WTC11 (cell line): ENCODE measurements at regions not wholly inside any gene's neighbourhood (a gene's known extent, or its start where the extent isn't known, plus 50 kb on each side); places are given as distances from the start of the nearest gene placed in this dataset.

Source experiments
- ATAC-seq: fragments of 200-7000 bp; cut with Tn5 transposase; 2 replicates; pipeline ENCODE4 v1.10.0; 2021; ENCODE audit warnings: mild to moderate bottlenecking, moderate library complexity
- CTCF ChIA-PET: fragments of 300-600 bp; sonication (Branson Sonifier 250); formaldehyde crosslinking; loops from one replicate; lab custom pipeline; 2021; ENCODE audit warnings: antibody characterized with exemption; lab: Charles Lee
- POLR2A ChIA-PET: fragments of 350-600 bp; sonication (Branson Sonifier 250); formaldehyde crosslinking; loops from one replicate; lab custom pipeline; 2021; ENCODE audit warnings: antibody characterized with exemption; lab: Charles Lee
- DNase-seq: peaks from one replicate; pipeline ENCODE4 v3.0.0; 2021; ENCODE audit warnings: low spot score
- H3K27ac Mint-ChIP-seq: 2 replicates; pipeline ENCODE4 v1.8.0; 2021; ENCODE audit warnings: mixed read lengths
- H3K27me3 Mint-ChIP-seq: 2 replicates; pipeline ENCODE4 v1.8.0; 2021; ENCODE audit warnings: low read depth, mild to moderate bottlenecking, moderate library complexity, mixed read lengths
- H3K36me3 Mint-ChIP-seq: 2 replicates; pipeline ENCODE4 v1.8.0; 2021; ENCODE audit warnings: mixed read lengths
- H3K4me1 Mint-ChIP-seq: 2 replicates; pipeline ENCODE4 v1.8.0; 2022; ENCODE audit warnings: mixed read lengths
- H3K4me3 Mint-ChIP-seq: 2 replicates; pipeline ENCODE4 v1.8.0; 2021; ENCODE audit warnings: mild to moderate bottlenecking, moderate library complexity, mixed read lengths
- H3K9me3 Mint-ChIP-seq: 2 replicates; pipeline ENCODE4 v1.8.0; 2021; ENCODE audit warnings: mixed read lengths
- CBFB ChIP-seq: sonication (generic); formaldehyde crosslinking; IDR thresholded peaks from 2 replicates; pipeline ENCODE4 v1.8.1; 2022; ENCODE audit warnings: mild to moderate bottlenecking, low read depth, missing genetic modification reagents
- E2F4 ChIP-seq: sonication (generic); formaldehyde crosslinking; IDR thresholded peaks from 2 replicates; pipeline ENCODE4 v1.8.1; 2022; ENCODE audit warnings: low read depth, mild to moderate bottlenecking, moderate library complexity, missing genetic modification reagents, borderline replicate concordance
- EMX1 ChIP-seq: fragments of 250-450 bp; sonication (Bioruptor Pico); IDR thresholded peaks from 2 replicates; pipeline ENCODE4 v1.8.0; 2021; ENCODE audit warnings: mild to moderate bottlenecking
- ESRRA ChIP-seq: sonication (generic); formaldehyde crosslinking; IDR thresholded peaks from 2 replicates; pipeline ENCODE4 v1.8.1; 2022; ENCODE audit warnings: mild to moderate bottlenecking, missing genetic modification reagents, borderline replicate concordance
- FOXP1 ChIP-seq: sonication (generic); formaldehyde crosslinking; IDR thresholded peaks from 2 replicates; pipeline ENCODE4 v1.8.0; 2022; ENCODE audit warnings: missing genetic modification reagents, mild to moderate bottlenecking, moderate library complexity, borderline replicate concordance
- HMGXB4 ChIP-seq: sonication (generic); formaldehyde crosslinking; IDR thresholded peaks from 2 replicates; pipeline ENCODE4 v1.8.1; 2023; ENCODE audit warnings: mild to moderate bottlenecking, moderate library complexity, missing genetic modification reagents
- IRF1 ChIP-seq: sonication (generic); formaldehyde crosslinking; IDR thresholded peaks from 2 replicates; pipeline ENCODE4 v1.8.0; 2023; ENCODE audit warnings: missing genetic modification reagents
- MAX ChIP-seq: sonication (generic); formaldehyde crosslinking; IDR thresholded peaks from 2 replicates; pipeline ENCODE4 v1.8.0; 2022; ENCODE audit warnings: mild to moderate bottlenecking, missing genetic modification reagents
- MLX ChIP-seq: sonication (generic); formaldehyde crosslinking; IDR thresholded peaks from 2 replicates; pipeline ENCODE4 v1.8.1; 2023; ENCODE audit warnings: mild to moderate bottlenecking, missing genetic modification reagents, moderate library complexity
- NR1H2 ChIP-seq: sonication (generic); formaldehyde crosslinking; IDR thresholded peaks from 2 replicates; pipeline ENCODE4 v1.9.0; 2021; ENCODE audit warnings: mild to moderate bottlenecking, moderate library complexity, missing genetic modification reagents
- PREB ChIP-seq: sonication (generic); formaldehyde crosslinking; IDR thresholded peaks from 2 replicates; pipeline ENCODE4 v1.8.1; 2022; ENCODE audit warnings: mild to moderate bottlenecking, missing genetic modification reagents, moderate library complexity, borderline replicate concordance
- SMAD3 ChIP-seq: sonication (generic); formaldehyde crosslinking; IDR thresholded peaks from 2 replicates; pipeline ENCODE4 v1.8.0; 2022; ENCODE audit warnings: missing genetic modification reagents, mild to moderate bottlenecking, borderline replicate concordance
- TCF7 ChIP-seq: sonication (generic); formaldehyde crosslinking; IDR thresholded peaks from 2 replicates; pipeline ENCODE4 v1.8.0; 2022; ENCODE audit warnings: mild to moderate bottlenecking, low read depth, missing genetic modification reagents, moderate library complexity
- TEAD1 ChIP-seq: sonication (generic); formaldehyde crosslinking; IDR thresholded peaks from 2 replicates; pipeline ENCODE4 v1.8.0; 2022; ENCODE audit warnings: mild to moderate bottlenecking, missing genetic modification reagents
- TEAD4 ChIP-seq: sonication (generic); formaldehyde crosslinking; IDR thresholded peaks from 2 replicates; pipeline ENCODE4 v1.8.0; 2022; ENCODE audit warnings: mild to moderate bottlenecking, missing genetic modification reagents
- ZMAT4 ChIP-seq: fragments of 250-450 bp; sonication (Bioruptor Pico); IDR thresholded peaks from 2 replicates; pipeline ENCODE4 v1.9.0; 2021; ENCODE audit warnings: mild to moderate bottlenecking
- ZNF396 ChIP-seq: fragments of 250-450 bp; sonication (Bioruptor Pico); IDR thresholded peaks from 2 replicates; pipeline ENCODE4 v1.8.0; 2021; ENCODE audit warnings: mild to moderate bottlenecking, moderate library complexity, borderline replicate concordance
- ZNF425 ChIP-seq: fragments of 250-450 bp; sonication (Bioruptor Pico); conservative IDR thresholded peaks from 2 replicates; pipeline ENCODE4 v1.9.0; 2021; ENCODE audit warnings: mild to moderate bottlenecking
- ZNF512 ChIP-seq: sonication (generic); formaldehyde crosslinking; IDR thresholded peaks from 2 replicates; pipeline ENCODE4 v1.8.1; 2022; ENCODE audit warnings: missing genetic modification reagents, borderline replicate concordance

- no peak for TF ChIP-seq ZNF512 (CRISPR knock-in tag)
- TF ChIP-seq E2F4 = no peak
- no peak for TF ChIP-seq NR1H2
- no peak for TF ChIP-seq SMAD3
- no peak for TF ChIP-seq TCF7 (CRISPR knock-in tag)
- no peak for TF ChIP-seq PREB
- no peak for TF ChIP-seq ZNF425
- no peak for TF ChIP-seq ZMAT4 (CRISPR knock-in tag)
- no peak for TF ChIP-seq MLX (CRISPR knock-in tag)
- TF ChIP-seq TEAD1 (CRISPR knock-in tag) = no peak
- no peak for TF ChIP-seq MAX (CRISPR knock-in tag)
- no peak for TF ChIP-seq HMGXB4 (CRISPR knock-in tag)
- no peak for TF ChIP-seq ESRRA (CRISPR knock-in tag)
- no peak for TF ChIP-seq TEAD4 (CRISPR knock-in tag)
- no peak for TF ChIP-seq EMX1
- TF ChIP-seq, all 79 proteins: peak for 0
These were observed 117.2 kb downstream of the GASK1B start (continued) for GRCh38 chr4:158055668-158056067.

- no peak for TF ChIP-seq TEAD1 (CRISPR knock-in tag)
- TF ChIP-seq TEAD4 (CRISPR knock-in tag) = no peak
- TF ChIP-seq TCF7 (CRISPR knock-in tag) = no peak
- no peak for TF ChIP-seq FOXP1 (CRISPR knock-in tag)
- TF ChIP-seq CBFB (CRISPR knock-in tag) = no peak
- no peak for TF ChIP-seq IRF1 (CRISPR knock-in tag)
- no peak for TF ChIP-seq ZNF396 (CRISPR knock-in tag)
- no peaks in the 10 kb centered on the region for H3K9me3 Mint-ChIP-seq
- H3K4me3 Mint-ChIP-seq = no peak overlapping the region
- POLR2A ChIA-PET = no interaction called here
- H3K27me3 Mint-ChIP-seq = no peaks in the 10 kb centered on the region
- 0 out of 2 replicates have a peak, but pooled peaks cover 5% of the 10 kb centered on the region for H3K4me1 Mint-ChIP-seq
- H3K27ac Mint-ChIP-seq = no peak overlapping the region
- DNase-seq (no peak), ATAC-seq (no peak)
- CTCF ChIA-PET = no interaction called here
- H3K36me3 Mint-ChIP-seq = no peaks in the 10 kb centered on the region
These were observed 119.0 kb downstream of the GASK1B start for GRCh38 chr4:158053801-158054200.
